Colonic mucosa (tissue), 4 donors: ENCODE measurements at regions not wholly inside any gene's neighbourhood (a gene's known extent, or its start where the extent isn't known, plus 50 kb on each side); places are given as distances from the start of the nearest gene placed in this dataset.
"Not testable (repeated sequence)": the region's sequence is repeated elsewhere in the genome, so short reads cannot be mapped to it uniquely, and the experiment has no call there.

Experiments
- DNase-seq: peaks from one replicate; pipeline ENCODE4 v3.0.0-alpha.2; 2020
- H3K27ac ChIP-seq: fragments of 200-600 bp; one replicate; pipeline ENCODE4 v1.8.0; 2021
- H3K27me3 ChIP-seq: fragments of 200-600 bp; one replicate; pipeline ENCODE4 v1.8.0; 2021
- H3K36me3 ChIP-seq: fragments of 200-600 bp; one replicate; pipeline ENCODE4 v1.8.0; 2021
- H3K4me1 ChIP-seq: fragments of 200-600 bp; one replicate; pipeline ENCODE4 v1.8.0; 2021; ENCODE audit warnings: mild to moderate bottlenecking
- H3K4me3 ChIP-seq: fragments of 200-600 bp; one replicate; pipeline ENCODE4 v1.8.0; 2021
- H3K9ac ChIP-seq, 2 donors: one replicate each; pipeline ENCODE4 v1.7.0; 2013; ENCODE audit warnings: control low read depth in 2 of 2, low read depth in 2 of 2, low read length in 2 of 2
- H3K9me3 ChIP-seq: fragments of 200-600 bp; one replicate; pipeline ENCODE4 v1.8.0; 2021
- intact Hi-C: fragments of 100-400 bp; cut with DNase I; formaldehyde crosslinking; loops from one replicate; pipeline ENCODE4 v1.14.1; 2022
- TF ChIP-seq, protein P1 (sequence below): fragments of 200-600 bp; IDR thresholded peaks from one replicate; pipeline ENCODE4 v1.8.0; 2022; ENCODE audit warnings: antibody characterized with exemption, mild to moderate bottlenecking
- donor health status: healthy.
- donor health status: DM: no; HTN: no; CAD: no.
- donor health status: DM: no; HTN: no; CAD: no.

DNA sequence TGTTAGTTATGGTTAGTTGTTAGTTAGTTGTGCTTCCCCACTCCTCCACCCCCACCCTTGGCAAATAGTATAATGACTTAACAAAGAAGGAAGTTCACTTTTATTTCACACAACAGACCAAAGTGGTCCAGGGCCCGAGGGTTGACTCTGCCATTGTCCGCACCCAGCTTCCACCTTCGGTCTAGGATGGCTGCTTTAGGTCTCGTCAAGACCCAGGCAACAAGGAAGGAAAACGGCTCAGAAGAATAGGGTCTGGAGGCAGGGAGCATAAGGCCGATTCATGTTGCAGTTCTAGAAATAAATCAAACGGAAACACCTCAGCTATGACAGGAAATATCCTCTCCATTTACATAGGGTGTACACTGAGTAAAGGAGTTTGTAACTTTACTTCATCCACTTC lies 206.0 kb upstream of the CXCR4 start:
- intact Hi-C loops = no loop called here
- Histone ChIP-seq H3K9me3 (no peaks in the 10 kb centered on the region), H3K9ac (no peak overlapping the region), H3K27me3 (no peaks in the 10 kb centered on the region), H3K4me3 (no peak overlapping the region), H3K27ac (no peak overlapping the region), H3K4me1 (no peaks in the 10 kb centered on the region), H3K36me3 (no peaks in the 10 kb centered on the region)
- TF ChIP-seq, protein P1, sequence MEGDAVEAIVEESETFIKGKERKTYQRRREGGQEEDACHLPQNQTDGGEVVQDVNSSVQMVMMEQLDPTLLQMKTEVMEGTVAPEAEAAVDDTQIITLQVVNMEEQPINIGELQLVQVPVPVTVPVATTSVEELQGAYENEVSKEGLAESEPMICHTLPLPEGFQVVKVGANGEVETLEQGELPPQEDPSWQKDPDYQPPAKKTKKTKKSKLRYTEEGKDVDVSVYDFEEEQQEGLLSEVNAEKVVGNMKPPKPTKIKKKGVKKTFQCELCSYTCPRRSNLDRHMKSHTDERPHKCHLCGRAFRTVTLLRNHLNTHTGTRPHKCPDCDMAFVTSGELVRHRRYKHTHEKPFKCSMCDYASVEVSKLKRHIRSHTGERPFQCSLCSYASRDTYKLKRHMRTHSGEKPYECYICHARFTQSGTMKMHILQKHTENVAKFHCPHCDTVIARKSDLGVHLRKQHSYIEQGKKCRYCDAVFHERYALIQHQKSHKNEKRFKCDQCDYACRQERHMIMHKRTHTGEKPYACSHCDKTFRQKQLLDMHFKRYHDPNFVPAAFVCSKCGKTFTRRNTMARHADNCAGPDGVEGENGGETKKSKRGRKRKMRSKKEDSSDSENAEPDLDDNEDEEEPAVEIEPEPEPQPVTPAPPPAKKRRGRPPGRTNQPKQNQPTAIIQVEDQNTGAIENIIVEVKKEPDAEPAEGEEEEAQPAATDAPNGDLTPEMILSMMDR = no peak
- no peak for DNase-seq

DNA sequence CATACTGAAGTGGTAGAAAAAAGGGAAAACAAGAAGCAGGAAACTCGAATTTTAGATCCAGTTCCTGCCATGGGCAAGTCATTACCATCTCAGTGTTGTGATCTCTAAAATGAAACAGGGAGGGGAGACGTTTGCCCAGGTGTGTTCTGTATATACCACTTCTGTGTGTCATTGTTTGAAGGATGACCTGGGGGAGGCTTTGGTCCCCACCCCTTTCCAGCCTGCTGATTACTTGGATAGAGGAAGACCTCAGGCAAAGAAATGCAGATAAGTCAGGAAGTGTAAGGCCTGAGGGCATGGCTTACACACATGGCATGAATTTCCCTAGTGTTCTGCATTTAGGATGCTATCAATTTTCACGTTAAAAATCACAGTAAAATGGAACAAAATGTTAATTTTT lies 205.2 kb upstream of the CXCR4 start:
- TF ChIP-seq, protein P1 = no peak
- H3K4me3 ChIP-seq = no peak overlapping the region
- no peaks in the 10 kb centered on the region for H3K36me3 ChIP-seq
- no peak overlapping the region for H3K9ac ChIP-seq
- H3K27me3 ChIP-seq = no peaks in the 10 kb centered on the region
- intact Hi-C loops = no loop called here
- H3K4me1 ChIP-seq = no peaks in the 10 kb centered on the region
- no peaks in the 10 kb centered on the region for H3K9me3 ChIP-seq
- no peak overlapping the region for H3K27ac ChIP-seq
- no peak for DNase-seq

DNA sequence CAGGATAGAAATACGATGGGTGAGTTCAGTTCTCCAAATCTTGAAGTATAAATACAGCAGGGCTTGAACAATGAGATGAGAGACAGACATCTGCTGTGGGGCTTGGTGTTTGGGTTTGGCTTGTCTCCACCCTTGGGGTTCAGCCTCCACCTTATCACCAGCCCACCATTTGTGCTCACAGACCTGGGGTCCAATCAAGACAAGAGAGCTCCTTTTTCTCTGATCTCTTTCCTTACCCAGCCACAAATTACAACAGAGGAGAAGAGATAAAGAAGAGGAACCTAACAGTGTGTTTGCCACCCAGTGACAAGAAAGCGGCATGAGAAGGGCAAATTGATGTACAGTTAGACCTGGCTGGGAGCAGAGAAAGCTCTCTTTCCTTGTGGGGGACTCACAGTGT lies 204.5 kb upstream of the CXCR4 start:
- no peak overlapping the region for H3K27ac ChIP-seq
- no peak overlapping the region for H3K4me3 ChIP-seq
- no peaks in the 10 kb centered on the region for H3K4me1 ChIP-seq
- no peak overlapping the region for H3K9ac ChIP-seq
- no peaks in the 10 kb centered on the region for H3K9me3 ChIP-seq
- intact Hi-C loops = no loop called here
- TF ChIP-seq, protein P1 = no peak
- H3K36me3 ChIP-seq = no peaks in the 10 kb centered on the region
- no peak for DNase-seq
- H3K27me3 ChIP-seq = no peaks in the 10 kb centered on the region

DNA sequence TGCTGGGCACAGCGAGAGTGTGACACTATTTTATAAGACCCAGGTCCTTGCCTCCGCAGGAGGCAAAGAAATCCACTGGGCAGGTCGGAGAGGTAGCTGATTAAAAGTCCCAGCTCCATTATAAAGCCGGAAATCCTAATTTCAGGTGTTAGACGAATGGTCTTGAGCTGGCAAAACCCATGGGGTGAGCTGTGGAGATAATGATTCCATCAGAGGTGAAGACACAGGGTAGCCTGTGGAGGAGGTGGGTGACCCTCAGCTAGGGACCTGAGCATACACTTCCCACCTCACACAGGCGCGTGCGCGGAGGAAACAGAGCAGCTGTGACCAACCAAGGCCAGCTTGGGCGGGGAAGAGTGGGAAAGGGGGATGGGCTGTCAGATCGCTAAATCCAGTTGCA lies 201.7 kb upstream of the CXCR4 start:
- no peak for DNase-seq
- Histone ChIP-seq H3K4me1 (no peaks in the 10 kb centered on the region), H3K9ac (no peak overlapping the region)

DNA sequence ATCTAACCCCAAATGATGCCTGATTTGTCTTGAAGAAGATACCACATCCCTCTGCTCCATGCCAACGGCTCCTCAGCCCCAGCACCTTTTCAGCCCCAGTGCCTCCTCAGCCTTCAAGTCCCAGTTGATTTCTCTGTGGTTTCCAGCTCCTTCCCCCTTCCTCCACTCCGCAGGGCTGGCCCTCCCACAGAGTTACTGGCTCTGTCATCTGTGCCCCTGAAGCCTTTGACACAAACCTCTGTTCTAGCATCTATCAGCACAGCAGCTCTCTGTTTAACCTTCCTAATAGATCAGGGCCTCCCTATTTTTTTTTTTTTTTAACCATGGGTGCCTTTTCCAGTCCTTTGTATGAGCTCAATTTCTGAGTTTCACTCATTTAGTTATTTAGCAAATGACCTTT lies 201.3 kb upstream of the CXCR4 start:
- H3K36me3 ChIP-seq = no peaks in the 10 kb centered on the region
- no peak overlapping the region for H3K9ac ChIP-seq
- TF ChIP-seq, protein P1 = no peak
- no peak for DNase-seq
- no peaks in the 10 kb centered on the region for H3K9me3 ChIP-seq
- no peaks in the 10 kb centered on the region for H3K27me3 ChIP-seq
- H3K27ac ChIP-seq = no peak overlapping the region
- H3K4me1 ChIP-seq = no peaks in the 10 kb centered on the region
- no peak overlapping the region for H3K4me3 ChIP-seq
- intact Hi-C loops = no loop called here

More for the DNA sequence above, 201.7 kb upstream of the CXCR4 start:
- Histone ChIP-seq H3K36me3 (no peaks in the 10 kb centered on the region), H3K27ac (no peak overlapping the region), H3K4me3 (no peak overlapping the region), H3K9me3 (no peaks in the 10 kb centered on the region), H3K27me3 (no peaks in the 10 kb centered on the region)
- intact Hi-C loops = no loop called here
- TF ChIP-seq, protein P1 = no peak

DNA sequence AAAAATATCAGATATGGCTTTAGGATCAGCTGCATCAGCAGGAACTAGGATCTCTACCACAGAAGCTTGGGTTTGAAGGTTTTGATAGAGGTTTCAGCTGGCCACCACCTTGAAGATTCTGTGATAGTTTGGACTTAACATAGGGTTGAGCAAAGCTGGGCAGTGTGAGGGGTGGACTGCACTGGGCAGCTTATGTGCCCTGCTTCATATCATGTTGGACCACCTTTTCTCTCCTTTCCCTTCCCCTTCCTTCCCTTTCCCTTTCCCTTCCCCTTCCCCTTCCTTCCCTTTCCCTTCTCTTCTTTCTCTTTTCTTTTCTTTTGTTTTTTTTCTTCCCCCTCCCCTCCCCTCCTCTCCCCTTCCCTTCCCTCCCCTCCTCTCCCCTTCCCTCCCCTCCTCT lies 196.3 kb upstream of the CXCR4 start:
- no peak overlapping the region for H3K27ac ChIP-seq
- TF ChIP-seq, protein P1 = no peak
- H3K9ac ChIP-seq = no peak overlapping the region
- H3K4me3 ChIP-seq = no peak overlapping the region
- H3K9me3 ChIP-seq = no peaks in the 10 kb centered on the region
- DNase-seq = no peak
- H3K4me1 ChIP-seq = no peaks in the 10 kb centered on the region
- H3K27me3 ChIP-seq = no peaks in the 10 kb centered on the region
- intact Hi-C loops = no loop called here
- H3K36me3 ChIP-seq = no peaks in the 10 kb centered on the region

DNA sequence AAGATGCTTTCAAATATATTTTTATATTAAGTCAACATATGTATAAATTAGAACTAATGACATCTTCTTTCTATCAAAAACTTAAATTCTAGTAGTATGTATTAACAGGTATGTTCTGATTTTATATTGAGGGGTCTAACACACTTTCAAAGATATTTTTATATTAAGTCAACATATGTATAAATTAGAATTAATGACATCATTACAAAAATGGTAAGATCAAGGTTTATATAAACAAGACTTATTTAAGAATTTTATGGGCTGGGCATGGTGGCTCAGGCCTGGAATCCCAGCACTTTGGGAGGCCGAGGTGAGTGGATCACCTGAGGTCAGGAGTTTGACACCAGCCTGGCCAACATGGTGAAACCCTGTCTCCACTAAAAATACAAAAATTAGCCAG lies 194.6 kb upstream of the CXCR4 start:
- H3K36me3 ChIP-seq, H3K27ac ChIP-seq, H3K27me3 ChIP-seq, H3K9ac ChIP-seq, H3K9me3 ChIP-seq, H3K4me1 ChIP-seq, DNase-seq, H3K4me3 ChIP-seq, intact Hi-C loops: not testable (repeated sequence)
